ENCODE measurements at regions not wholly inside any gene's neighbourhood (a gene's known extent, or its start where the extent isn't known, plus 50 kb on each side); places are given as distances from the start of the nearest gene placed in this dataset.

DNA sequence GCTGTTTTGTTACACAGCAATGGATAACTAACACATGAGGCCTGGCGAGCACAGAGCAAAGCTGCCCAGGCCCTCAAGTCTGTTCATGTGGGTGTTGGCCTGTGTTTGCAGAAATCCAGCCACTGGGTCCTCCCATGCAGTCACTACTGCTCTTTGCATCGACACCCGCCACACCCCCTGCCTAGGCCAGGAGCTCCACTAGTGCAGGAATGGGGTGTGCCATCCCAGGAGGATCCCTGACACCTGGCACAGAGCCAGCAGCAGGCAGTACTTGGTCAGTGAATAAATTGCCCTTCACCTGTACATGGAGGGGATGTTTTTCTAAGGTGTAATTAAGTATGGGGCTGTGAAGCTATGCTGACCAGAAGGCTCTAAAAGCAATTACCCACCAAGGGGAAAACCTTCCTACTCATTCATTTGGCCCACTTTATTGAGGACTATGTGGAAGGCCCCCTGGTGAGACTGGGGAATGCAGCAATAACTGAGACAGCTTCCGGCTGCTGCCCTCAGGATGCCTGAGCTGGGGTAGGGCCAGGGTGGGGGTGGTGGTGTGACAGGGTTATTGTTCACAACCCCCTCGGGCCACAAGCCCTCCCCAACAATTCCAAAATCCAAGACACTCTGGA, 160.8 kb downstream of the CRYBB2 start:
- H3K36me3 ChIP-seq (ENCODE audit: control insufficient read depth, insufficient read depth, low read length): no peaks in the 10 kb centered on the region
- no peak for DNase-seq (ENCODE audit: low read depth, low spot score)
- H3K4me3 ChIP-seq (ENCODE audit: low read length): no peak overlapping the region
- no peaks in the 10 kb centered on the region for H3K9me3 ChIP-seq (ENCODE audit: control insufficient read depth, insufficient read depth, low read length)
- WGBS (ENCODE audit: insufficient coverage, insufficient read length): no CpG with 5 or more reads among the region's 5 CpGs
- H3K4me1 ChIP-seq (ENCODE audit: control insufficient read depth, insufficient read depth, low read length): peaks cover 3% of the 10 kb centered on the region; the same call in 1 of the 2 replicates
- H3K27ac ChIP-seq (ENCODE audit: low read length): no peak overlapping the region
- no peaks in the 10 kb centered on the region for H3K27me3 ChIP-seq (ENCODE audit: control insufficient read depth, insufficient read depth, low read length)

DNA sequence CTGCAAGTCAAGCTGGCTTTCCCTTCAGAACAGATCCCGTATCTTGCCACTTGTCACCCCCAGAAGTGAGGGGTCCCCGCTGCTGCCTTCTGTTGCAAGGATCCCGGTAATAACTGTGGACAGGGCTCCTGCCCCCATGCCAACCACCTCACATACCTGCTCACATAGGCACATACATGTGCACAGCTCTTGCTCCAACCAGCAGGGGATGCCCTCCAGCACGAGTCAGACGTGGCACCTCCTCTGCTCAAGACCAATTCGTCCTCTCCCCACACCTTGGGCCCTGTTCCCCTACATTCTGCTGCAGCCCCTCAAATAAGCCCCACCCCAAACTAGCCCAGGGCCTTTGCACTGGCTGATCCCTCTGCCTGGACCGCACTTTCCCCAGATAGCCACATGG, 163.3 kb downstream of the CRYBB2 start:
- Histone ChIP-seq H3K9me3 (ENCODE audit: control insufficient read depth, insufficient read depth, low read length) (no peaks in the 10 kb centered on the region), H3K36me3 (ENCODE audit: control insufficient read depth, insufficient read depth, low read length) (no peaks in the 10 kb centered on the region), H3K4me1 (ENCODE audit: control insufficient read depth, insufficient read depth, low read length) (peaks cover 12% of the 10 kb centered on the region), H3K27ac (ENCODE audit: low read length) (no peak overlapping the region), H3K4me3 (ENCODE audit: low read length) (no peak overlapping the region), H3K27me3 (ENCODE audit: control insufficient read depth, insufficient read depth, low read length) (no peaks in the 10 kb centered on the region)
- WGBS (ENCODE audit: insufficient coverage, insufficient read length): no CpG with 5 or more reads among the region's 7 CpGs
- no peak for DNase-seq (ENCODE audit: low read depth, low spot score)

DNA sequence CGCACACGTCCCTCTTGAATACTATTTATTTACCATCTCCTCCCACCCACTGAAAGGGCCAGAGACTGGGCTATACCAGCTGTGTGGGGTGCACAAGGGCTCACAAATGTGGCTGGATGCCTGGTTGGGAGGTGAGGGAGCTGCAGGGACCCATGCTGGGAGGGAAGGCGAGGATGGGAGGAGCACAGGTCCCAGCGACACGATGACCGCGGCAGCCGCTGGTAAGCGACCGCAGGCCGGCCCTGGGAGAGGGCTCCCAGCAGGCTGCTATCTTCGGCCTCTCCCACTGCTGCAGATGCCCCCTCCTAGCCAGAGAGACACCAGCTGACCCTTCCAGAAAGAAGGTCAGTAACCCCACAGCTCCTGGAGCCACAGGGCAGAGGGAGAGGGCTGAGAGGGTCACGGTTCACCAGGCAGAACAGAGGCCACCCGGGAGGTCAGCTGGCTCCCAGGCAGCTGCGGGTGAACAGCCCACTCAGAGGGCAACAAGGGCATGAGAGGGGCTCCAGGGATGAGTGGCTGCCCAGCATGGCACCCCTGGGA, 163.9 kb downstream of the CRYBB2 start:
- no CpG with 5 or more reads among the region's 15 CpGs for WGBS (ENCODE audit: insufficient coverage, insufficient read length)
- peaks cover 12% of the 10 kb centered on the region for H3K4me1 ChIP-seq (ENCODE audit: control insufficient read depth, insufficient read depth, low read length)
- H3K9me3 ChIP-seq (ENCODE audit: control insufficient read depth, insufficient read depth, low read length): no peaks in the 10 kb centered on the region

DNA sequence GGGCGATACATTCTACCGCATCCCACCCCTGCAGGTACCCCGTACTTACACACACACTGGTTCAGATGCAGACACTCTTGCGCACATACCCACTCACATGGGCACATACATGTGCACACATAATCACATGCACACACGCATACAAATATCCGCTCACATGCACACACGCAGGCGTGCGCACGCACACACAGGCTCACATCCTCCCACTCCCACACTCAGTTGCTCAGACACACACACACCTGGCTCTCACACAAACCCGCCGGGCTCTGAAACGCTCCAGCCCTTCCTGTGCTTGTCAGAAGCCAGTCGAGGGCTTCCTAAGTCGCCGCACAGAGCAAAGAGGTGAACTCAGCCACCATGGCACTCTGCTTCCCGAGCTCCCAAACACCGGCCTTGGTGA, 164.5 kb downstream of the CRYBB2 start:
- no peak overlapping the region for H3K27ac ChIP-seq (ENCODE audit: low read length)
- WGBS (ENCODE audit: insufficient coverage, insufficient read length): no CpG with 5 or more reads among the region's 18 CpGs

More for the DNA sequence above, 163.9 kb downstream of the CRYBB2 start:
- no peak overlapping the region for H3K27ac ChIP-seq (ENCODE audit: low read length)
- H3K36me3 ChIP-seq (ENCODE audit: control insufficient read depth, insufficient read depth, low read length): no peaks in the 10 kb centered on the region
- H3K4me3 ChIP-seq (ENCODE audit: low read length): no peak overlapping the region
- no peaks in the 10 kb centered on the region for H3K27me3 ChIP-seq (ENCODE audit: control insufficient read depth, insufficient read depth, low read length)
- no peak for DNase-seq (ENCODE audit: low read depth, low spot score)

DNA sequence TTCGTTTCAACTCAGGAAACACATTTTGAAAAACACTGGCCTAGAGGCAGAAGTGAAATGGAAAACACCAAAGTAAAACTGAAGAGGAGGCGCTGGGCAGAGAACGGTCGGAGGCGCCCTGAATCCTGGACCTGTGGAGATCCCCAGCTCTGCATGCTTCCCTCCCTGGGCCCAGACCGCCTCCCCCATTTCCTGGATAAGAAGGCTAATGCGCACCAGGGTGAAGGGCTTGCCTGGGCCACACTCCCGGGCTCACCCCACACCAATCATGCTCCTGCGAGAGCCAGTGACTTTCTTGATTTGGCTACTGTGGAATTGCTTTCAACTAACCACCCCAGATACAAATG, 167.1 kb downstream of the CRYBB2 start:
- DNase-seq (ENCODE audit: low read depth, low spot score): no peak
- Histone ChIP-seq H3K27me3 (ENCODE audit: control insufficient read depth, insufficient read depth, low read length) (no peaks in the 10 kb centered on the region), H3K9me3 (ENCODE audit: control insufficient read depth, insufficient read depth, low read length) (no peaks in the 10 kb centered on the region), H3K36me3 (ENCODE audit: control insufficient read depth, insufficient read depth, low read length) (no peaks in the 10 kb centered on the region), H3K4me3 (ENCODE audit: low read length) (no peak overlapping the region), H3K27ac (ENCODE audit: low read length) (no peak overlapping the region), H3K4me1 (ENCODE audit: control insufficient read depth, insufficient read depth, low read length) (peaks cover 12% of the 10 kb centered on the region)
- WGBS (ENCODE audit: insufficient coverage, insufficient read length): no CpG with 5 or more reads among the region's 9 CpGs

More for the DNA sequence above, 164.5 kb downstream of the CRYBB2 start:
- peaks cover 12% of the 10 kb centered on the region for H3K4me1 ChIP-seq (ENCODE audit: control insufficient read depth, insufficient read depth, low read length)
- no peak for DNase-seq (ENCODE audit: low read depth, low spot score)
- H3K27me3 ChIP-seq (ENCODE audit: control insufficient read depth, insufficient read depth, low read length): no peaks in the 10 kb centered on the region
- H3K4me3 ChIP-seq (ENCODE audit: low read length): no peak overlapping the region
- no peaks in the 10 kb centered on the region for H3K36me3 ChIP-seq (ENCODE audit: control insufficient read depth, insufficient read depth, low read length)
- H3K9me3 ChIP-seq (ENCODE audit: control insufficient read depth, insufficient read depth, low read length): no peaks in the 10 kb centered on the region

DNA sequence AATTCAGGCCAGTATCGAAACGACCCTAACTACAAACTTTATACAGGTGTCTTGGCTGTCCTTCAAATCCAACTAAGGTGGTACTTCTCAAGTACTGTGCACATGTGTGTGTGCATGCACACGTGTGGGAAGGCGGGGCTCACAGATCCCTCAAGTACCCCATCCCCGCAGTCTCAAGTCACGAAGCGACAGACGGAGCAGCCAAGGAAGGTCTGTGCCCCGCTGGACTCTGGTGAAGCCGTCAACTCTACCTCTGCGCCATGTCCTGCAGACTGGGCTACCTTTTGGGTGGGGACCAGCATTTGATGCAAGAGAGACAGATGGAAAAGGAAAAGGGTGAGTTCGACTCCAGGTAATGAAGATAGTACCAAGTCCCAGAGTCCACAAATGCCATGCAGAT, 169.0 kb downstream of the CRYBB2 start:
- Histone ChIP-seq H3K36me3 (ENCODE audit: control insufficient read depth, insufficient read depth, low read length) (no peaks in the 10 kb centered on the region), H3K27ac (ENCODE audit: low read length) (no peak overlapping the region), H3K27me3 (ENCODE audit: control insufficient read depth, insufficient read depth, low read length) (no peaks in the 10 kb centered on the region), H3K4me1 (ENCODE audit: control insufficient read depth, insufficient read depth, low read length) (peaks cover 10% of the 10 kb centered on the region), H3K9me3 (ENCODE audit: control insufficient read depth, insufficient read depth, low read length) (no peaks in the 10 kb centered on the region), H3K4me3 (ENCODE audit: low read length) (no peak overlapping the region)
- WGBS (ENCODE audit: insufficient coverage, insufficient read length): no CpG with 5 or more reads among the region's 12 CpGs
- DNase-seq (ENCODE audit: low read depth, low spot score): no peak

DNA sequence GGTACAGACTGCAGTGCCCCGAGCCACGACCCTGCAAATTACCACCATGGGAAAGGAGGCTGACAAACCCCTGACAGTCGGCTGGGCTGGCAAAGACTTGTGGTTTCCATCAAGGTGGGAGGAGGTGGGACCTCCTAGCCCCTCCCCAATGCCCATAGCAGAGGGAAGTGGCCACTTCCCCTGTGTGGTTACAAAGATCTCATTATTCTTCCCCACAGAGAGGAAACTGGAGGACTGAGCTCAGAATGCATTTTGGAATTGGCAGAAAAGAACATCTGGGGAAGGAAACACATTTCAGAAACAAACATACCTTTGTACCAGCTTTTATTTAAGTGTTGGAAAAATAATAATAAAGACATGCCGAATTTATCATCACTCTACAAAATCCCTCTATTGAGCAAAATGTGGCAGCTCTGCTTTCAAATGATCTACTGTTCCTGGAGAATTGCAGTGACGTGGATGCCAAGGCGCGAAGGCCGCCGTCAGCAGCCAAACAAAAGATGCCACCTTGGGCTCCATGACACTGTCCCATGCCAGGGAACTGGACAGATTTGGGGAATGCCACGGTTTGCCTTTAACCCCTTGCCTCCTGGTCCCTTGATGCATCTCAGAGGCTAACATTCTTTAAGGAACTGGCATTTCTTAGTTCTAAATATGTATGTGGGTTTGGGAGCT, 169.6 kb downstream of the CRYBB2 start:
- WGBS (ENCODE audit: insufficient coverage, insufficient read length): no CpG with 5 or more reads among the region's 10 CpGs
- H3K27ac ChIP-seq (ENCODE audit: low read length): no peak overlapping the region
- no peak for DNase-seq (ENCODE audit: low read depth, low spot score)
- H3K36me3 ChIP-seq (ENCODE audit: control insufficient read depth, insufficient read depth, low read length): no peaks in the 10 kb centered on the region
- peaks cover 10% of the 10 kb centered on the region for H3K4me1 ChIP-seq (ENCODE audit: control insufficient read depth, insufficient read depth, low read length)
- H3K9me3 ChIP-seq (ENCODE audit: control insufficient read depth, insufficient read depth, low read length): no peaks in the 10 kb centered on the region
- H3K4me3 ChIP-seq (ENCODE audit: low read length): no peak overlapping the region
- H3K27me3 ChIP-seq (ENCODE audit: control insufficient read depth, insufficient read depth, low read length): no peaks in the 10 kb centered on the region

DNA sequence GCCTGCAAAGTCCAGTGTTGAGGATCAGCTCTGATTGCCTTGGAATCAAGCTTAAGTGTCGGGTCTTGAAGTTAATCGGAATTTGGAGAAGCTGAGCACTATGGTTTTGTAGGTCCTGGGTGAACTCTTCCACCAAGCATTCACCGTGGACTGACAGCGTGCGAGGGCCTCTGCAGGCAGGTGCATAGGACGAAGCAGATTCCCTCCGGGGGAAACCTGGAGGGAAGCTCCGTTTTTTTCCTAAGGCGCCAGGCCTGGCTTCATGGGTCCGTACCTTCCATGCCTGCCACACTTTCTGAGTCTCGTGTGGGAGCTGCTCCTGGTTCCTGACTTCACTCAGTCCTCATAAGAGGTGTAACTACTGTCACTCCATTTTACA, 170.1 kb downstream of the CRYBB2 start:
- Histone ChIP-seq H3K27ac (ENCODE audit: low read length) (no peak overlapping the region), H3K4me3 (ENCODE audit: low read length) (no peak overlapping the region), H3K27me3 (ENCODE audit: control insufficient read depth, insufficient read depth, low read length) (no peaks in the 10 kb centered on the region), H3K4me1 (ENCODE audit: control insufficient read depth, insufficient read depth, low read length) (peaks cover 9% of the 10 kb centered on the region), H3K36me3 (ENCODE audit: control insufficient read depth, insufficient read depth, low read length) (no peaks in the 10 kb centered on the region), H3K9me3 (ENCODE audit: control insufficient read depth, insufficient read depth, low read length) (no peaks in the 10 kb centered on the region)
- no peak for DNase-seq (ENCODE audit: low read depth, low spot score)
- WGBS (ENCODE audit: insufficient coverage, insufficient read length): no CpG with 5 or more reads among the region's 11 CpGs

DNA sequence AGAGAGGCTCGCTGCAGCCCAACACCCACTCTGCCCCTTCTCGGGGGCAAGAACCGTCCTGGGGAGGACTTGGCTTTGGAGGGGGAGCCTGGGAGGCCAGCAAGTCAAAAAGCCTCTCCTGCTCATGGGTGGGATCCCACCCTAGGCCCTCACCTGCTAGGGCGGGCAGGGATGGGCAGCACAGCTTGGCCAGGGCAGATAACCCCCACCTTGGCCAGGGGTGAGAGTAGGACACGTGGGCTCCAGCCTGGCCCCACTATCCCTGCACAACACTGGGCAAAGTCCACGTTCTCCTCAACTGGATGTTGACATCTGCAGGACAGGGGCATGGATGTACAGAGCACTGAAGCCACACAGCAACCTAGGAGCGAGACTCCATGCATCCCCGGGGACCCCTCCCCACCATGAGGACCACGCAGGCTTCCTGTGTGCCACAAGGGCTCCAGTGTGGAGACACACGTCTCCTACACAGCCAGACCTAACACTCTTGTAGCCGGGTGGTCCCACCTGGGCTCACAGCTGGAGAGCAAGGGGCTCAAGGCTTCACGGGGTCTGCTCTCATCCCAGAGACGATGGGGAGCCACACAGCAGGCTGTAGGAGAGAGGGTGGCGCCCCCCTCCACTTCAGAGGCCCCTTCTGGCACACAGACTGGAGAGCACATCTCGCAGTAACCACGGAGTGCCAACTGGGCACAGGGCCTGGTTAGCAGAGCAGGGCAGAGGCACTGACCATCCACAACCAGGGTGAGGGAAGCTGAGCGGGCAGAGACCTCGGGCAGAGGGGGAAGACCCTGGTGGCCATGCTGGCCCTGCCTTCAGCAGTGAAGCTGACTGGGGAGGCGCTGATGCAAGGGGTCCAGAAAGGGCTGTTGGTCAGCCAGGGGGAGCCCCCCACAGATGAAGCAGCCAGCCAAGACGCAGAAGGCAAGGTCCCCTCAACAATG, 171.1 kb downstream of the CRYBB2 start:
- no peak for DNase-seq (ENCODE audit: low read depth, low spot score)
- Histone ChIP-seq H3K27me3 (ENCODE audit: control insufficient read depth, insufficient read depth, low read length) (no peaks in the 10 kb centered on the region), H3K4me1 (ENCODE audit: control insufficient read depth, insufficient read depth, low read length) (peaks cover 7% of the 10 kb centered on the region), H3K4me3 (ENCODE audit: low read length) (no peak overlapping the region), H3K36me3 (ENCODE audit: control insufficient read depth, insufficient read depth, low read length) (no peaks in the 10 kb centered on the region), H3K27ac (ENCODE audit: low read length) (no peak overlapping the region), H3K9me3 (ENCODE audit: control insufficient read depth, insufficient read depth, low read length) (no peaks in the 10 kb centered on the region)
- WGBS (ENCODE audit: insufficient coverage, insufficient read length): no CpG with 5 or more reads among the region's 20 CpGs

DNA sequence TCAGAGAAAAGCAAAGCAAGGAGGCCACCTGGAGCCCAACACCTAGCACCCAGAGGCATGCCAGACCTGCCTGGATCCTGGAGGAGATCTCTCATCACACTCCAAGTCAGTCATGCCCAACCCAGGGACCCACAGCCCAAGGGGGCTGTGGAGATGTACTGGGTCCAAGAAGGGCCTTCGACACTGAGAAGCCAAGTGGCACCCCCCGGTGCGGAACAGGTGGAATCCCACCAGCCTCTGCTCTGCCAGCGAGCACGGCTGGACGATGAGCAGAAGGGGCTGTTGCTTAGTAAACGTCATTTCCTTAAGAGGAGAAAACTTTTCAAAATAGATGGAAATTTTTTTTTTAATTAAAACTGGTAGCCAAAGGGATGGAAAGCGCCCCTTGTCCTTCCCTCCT, 171.9 kb upstream of the GRK3 start:
- Histone ChIP-seq H3K4me3 (ENCODE audit: low read length) (no peak overlapping the region), H3K27me3 (ENCODE audit: control insufficient read depth, insufficient read depth, low read length) (no peaks in the 10 kb centered on the region), H3K9me3 (ENCODE audit: control insufficient read depth, insufficient read depth, low read length) (no peaks in the 10 kb centered on the region), H3K4me1 (ENCODE audit: control insufficient read depth, insufficient read depth, low read length) (0 out of 2 replicates have a peak, but pooled peaks cover 1% of the 10 kb centered on the region), H3K36me3 (ENCODE audit: control insufficient read depth, insufficient read depth, low read length) (no peaks in the 10 kb centered on the region), H3K27ac (ENCODE audit: low read length) (no peak overlapping the region)
- DNase-seq (ENCODE audit: low read depth, low spot score): no peak
- WGBS (ENCODE audit: insufficient coverage, insufficient read length): no CpG with 5 or more reads among the region's 8 CpGs

Data from iPS DF 6.9 (cell line).